Effector memory CD8-positive, alpha-beta T cell (primary cell): ENCODE measurements at regions not wholly inside any gene's neighbourhood (a gene's known extent, or its start where the extent isn't known, plus 50 kb on each side); places are given as distances from the start of the nearest gene placed in this dataset.

ENCODE experiments used
- ATAC-seq: fragments of 150-1000 bp; cut with Tn5 transposase; replicated peaks from 2 replicates; pipeline ENCODE4 v1.10.0; 2021; ENCODE audit warnings: mild to moderate bottlenecking, moderate library complexity
- DNase-seq, 3 experiments: peaks; one replicate each; pipeline ENCODE4 v3.0.0; 2021
- H3K27ac Mint-ChIP-seq, 2 donors: one replicate each; pipeline ENCODE4 v1.8.0; 2022; ENCODE audit warnings: mild to moderate bottlenecking in 2 of 2, mixed read lengths in 2 of 2, moderate library complexity in 2 of 2
- H3K27me3 Mint-ChIP-seq, 2 donors: one replicate each; pipeline ENCODE4 v1.8.0; 2022; ENCODE audit warnings: mixed read lengths in 2 of 2
- H3K36me3 Mint-ChIP-seq: one replicate; pipeline ENCODE4 v1.8.0; 2022; ENCODE audit warnings: mild to moderate bottlenecking, moderate library complexity, mixed read lengths; ENCODE audit not compliant: insufficient read depth
- H3K4me1 Mint-ChIP-seq, 2 donors: one replicate each; pipeline ENCODE4 v1.8.0; 2022; ENCODE audit warnings: low read depth in 2 of 2, mixed read lengths in 2 of 2
- H3K4me3 Mint-ChIP-seq, 2 donors: one replicate each; pipeline ENCODE4 v1.8.0; 2022; ENCODE audit warnings: mild to moderate bottlenecking in 2 of 2, mixed read lengths in 2 of 2, moderate library complexity in 2 of 2
- H3K9me3 Mint-ChIP-seq, 2 donors: one replicate each; pipeline ENCODE4 v1.8.0; 2022; ENCODE audit warnings: mixed read lengths in 2 of 2

DNA sequence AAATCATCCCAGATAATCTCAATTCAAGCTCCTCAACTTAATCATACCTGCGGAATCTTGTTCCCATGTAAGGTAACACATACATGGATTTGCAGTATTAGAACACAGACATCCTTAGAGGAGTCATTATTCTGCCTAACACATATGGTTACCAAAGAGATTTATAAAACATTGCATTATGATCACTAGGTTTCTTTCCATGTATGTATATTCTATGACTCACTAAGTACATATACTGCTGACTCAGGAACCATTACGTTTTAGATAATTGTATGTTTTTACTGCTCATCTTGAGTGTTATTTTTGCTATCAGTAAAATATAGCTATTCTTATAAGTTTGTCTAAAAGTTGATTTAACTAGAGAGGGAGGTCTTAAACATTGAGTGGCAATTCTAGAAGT is 182.9 kb downstream of the SLITRK6 start:
- H3K27ac Mint-ChIP-seq: no peak overlapping the region
- no peaks in the 10 kb centered on the region for H3K27me3 Mint-ChIP-seq
- peaks cover 7% of the 10 kb centered on the region in 2 donors for H3K9me3 Mint-ChIP-seq
- DNase-seq (no peak), ATAC-seq (no peak)
- H3K36me3 Mint-ChIP-seq: no peaks in the 10 kb centered on the region
- H3K4me1 Mint-ChIP-seq: no peaks in the 10 kb centered on the region
- no peak overlapping the region for H3K4me3 Mint-ChIP-seq

DNA sequence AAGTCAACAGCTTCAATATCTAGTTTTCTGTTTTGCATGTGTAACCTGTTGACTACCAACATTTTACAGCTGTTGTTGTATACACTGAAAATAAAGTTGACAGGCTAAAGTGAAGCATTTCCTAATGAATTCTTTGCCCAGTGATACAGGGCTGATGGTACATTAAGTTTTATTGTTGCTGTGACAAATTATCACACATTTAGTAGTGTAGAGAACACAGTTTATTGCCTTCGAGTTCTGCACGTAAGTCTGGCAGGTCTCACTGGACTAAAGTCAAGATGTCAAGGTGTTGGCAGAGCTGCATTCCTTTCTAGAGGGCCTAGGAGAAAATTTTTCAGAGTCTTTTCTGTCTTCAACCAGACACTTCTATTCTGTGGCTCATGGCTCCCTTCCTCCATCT is 184.2 kb downstream of the SLITRK6 start:
- DNase-seq (no peak), ATAC-seq (no peak)
- Mint-ChIP-seq H3K36me3 (no peaks in the 10 kb centered on the region), H3K27ac (no peak overlapping the region), H3K4me3 (no peak overlapping the region), H3K27me3 (no peaks in the 10 kb centered on the region), H3K4me1 (no peaks in the 10 kb centered on the region), H3K9me3 (peaks cover 7% of the 10 kb centered on the region in 2 donors)

DNA sequence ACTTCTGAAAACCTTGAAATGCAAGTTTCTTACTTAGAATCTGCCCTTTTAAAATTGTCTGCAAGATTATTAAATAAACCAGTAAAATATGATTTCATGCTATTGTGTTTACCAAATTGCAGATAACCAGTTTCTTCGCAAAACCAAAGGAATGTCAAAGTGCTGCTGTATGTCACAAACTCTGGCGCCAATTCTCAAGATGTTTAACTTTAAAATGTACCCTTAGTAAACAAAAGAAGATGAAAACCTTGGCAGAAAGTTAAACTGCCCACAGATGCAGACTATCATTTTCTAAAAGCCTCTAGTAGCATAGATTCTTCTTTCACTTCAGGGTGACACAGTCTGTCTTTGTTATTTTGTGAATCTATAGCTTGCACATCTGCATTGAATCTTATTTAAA is 189.2 kb downstream of the SLITRK6 start:
- Mint-ChIP-seq H3K27ac (no peak overlapping the region), H3K36me3 (no peaks in the 10 kb centered on the region), H3K4me1 (no peaks in the 10 kb centered on the region), H3K27me3 (no peaks in the 10 kb centered on the region), H3K9me3 (peaks cover 4 to 12% of the 10 kb centered on the region in 2 donors), H3K4me3 (no peak overlapping the region)
- ATAC-seq (no peak), DNase-seq (no peak)

DNA sequence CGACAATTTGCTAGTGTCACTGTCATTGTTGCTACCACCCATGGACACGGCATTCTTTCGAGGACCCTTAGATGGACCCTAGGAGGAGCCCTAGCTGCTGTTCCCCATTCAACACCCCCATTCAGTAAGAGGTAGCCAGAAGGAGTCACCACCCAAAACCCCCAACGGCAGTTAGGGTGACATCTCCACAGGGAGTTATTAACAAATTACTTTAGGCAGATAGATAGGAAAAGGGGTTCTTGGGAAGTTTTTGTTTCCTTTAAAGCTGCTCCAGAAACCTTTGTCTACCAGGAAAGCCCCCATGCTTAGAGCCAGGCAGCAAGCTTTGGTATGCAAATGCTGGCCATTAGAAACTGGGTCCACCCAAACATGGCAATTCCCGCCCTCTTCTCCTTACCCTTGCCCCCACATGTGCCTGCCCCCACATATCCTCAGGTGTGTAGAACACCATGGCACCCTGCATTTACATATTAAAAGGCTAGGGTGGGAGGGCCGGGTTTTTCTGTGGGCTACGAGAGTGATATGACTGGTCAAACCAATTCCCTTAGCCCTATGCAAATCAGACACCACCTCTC is 190.9 kb downstream of the SLITRK6 start:
- ATAC-seq: no peak
- Mint-ChIP-seq H3K4me1 (no peaks in the 10 kb centered on the region), H3K9me3 (peaks cover 4 to 12% of the 10 kb centered on the region in 2 donors), H3K27me3 (no peaks in the 10 kb centered on the region), H3K27ac (no peak overlapping the region), H3K36me3 (no peaks in the 10 kb centered on the region), H3K4me3 (no peak overlapping the region)
- DNase-seq: no peak

DNA sequence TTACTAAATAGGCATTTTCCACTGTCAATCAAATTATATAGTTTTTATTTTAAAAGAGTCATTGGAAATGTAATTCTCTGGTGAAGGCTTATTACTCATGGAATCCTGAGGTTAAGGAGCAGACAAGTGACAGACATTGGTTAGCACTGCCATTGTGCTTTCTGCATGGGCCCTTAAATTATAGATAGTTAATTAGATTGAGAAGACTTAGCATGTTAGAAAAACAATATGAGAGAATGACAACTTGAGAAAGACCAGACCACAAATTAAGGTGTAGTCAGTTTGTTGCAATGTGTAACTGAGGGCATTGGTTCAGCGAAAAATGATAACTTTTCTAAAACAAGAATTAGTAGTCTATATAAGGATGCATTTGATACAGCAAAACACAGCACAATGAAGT is 195.5 kb downstream of the SLITRK6 start:
- Mint-ChIP-seq H3K36me3 (peaks cover 5% of the 10 kb centered on the region), H3K4me1 (no peaks in the 10 kb centered on the region), H3K9me3 (peaks cover 5 to 12% of the 10 kb centered on the region in 2 donors), H3K27me3 (no peaks in the 10 kb centered on the region), H3K4me3 (no peak overlapping the region), H3K27ac (no peak overlapping the region)
- ATAC-seq (no peak), DNase-seq (no peak)

DNA sequence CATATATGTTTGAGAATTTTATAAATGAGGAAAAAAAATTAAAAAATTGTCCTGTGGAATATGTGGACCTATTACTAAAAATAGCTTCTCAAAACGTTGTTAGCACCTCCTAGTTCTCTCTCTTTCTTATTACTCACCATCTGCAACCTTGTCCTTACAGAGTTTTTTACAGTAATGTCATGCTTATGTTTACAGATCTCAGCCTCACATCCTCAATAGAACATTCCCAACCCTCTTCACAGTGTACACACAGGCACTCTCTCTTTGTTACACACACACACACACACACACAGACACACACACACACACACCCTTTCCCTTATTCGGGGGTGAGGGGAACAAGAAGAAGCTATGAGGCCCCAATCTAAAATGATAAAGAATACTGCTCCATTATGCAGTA is 197.7 kb downstream of the SLITRK6 start:
- peaks cover 5% of the 10 kb centered on the region for H3K36me3 Mint-ChIP-seq
- H3K27ac Mint-ChIP-seq: no peak overlapping the region
- no peak overlapping the region for H3K4me3 Mint-ChIP-seq
- DNase-seq: no peak
- no peak for ATAC-seq
- H3K9me3 Mint-ChIP-seq: peaks cover 3 to 12% of the 10 kb centered on the region in 2 donors
- H3K27me3 Mint-ChIP-seq: no peaks in the 10 kb centered on the region
- no peaks in the 10 kb centered on the region for H3K4me1 Mint-ChIP-seq

DNA sequence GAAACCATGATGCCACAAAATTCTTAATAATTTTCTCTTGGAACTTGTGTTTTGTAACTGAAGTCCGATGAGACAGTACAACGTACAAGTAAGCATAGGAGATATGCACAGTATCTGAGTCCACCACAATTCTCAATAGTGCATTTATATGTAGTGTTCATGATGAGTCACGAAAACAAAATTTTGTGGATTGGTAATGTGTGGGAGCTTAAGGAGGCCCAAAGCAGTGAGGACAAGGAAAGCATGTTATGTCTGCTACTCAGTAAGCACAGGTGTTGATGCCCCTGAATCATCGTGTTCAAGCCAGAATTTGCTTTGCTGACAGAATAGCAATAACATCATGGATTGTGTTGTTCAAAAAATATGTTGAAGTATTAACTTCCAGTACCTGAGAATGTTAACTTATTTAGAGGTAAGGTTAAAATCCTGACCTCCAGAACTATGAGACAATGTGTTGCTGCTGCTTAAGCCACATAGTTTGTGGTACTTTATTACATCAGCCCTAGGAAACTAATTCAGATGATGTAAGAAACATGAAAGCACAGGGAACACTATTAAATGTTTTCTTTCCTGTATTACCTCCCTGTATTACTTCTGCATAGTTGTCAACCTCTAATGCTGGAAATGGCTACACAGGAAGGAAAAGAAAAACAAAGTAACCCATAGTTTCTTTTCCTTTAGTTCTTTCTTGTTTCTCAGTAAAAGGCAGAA is 201.3 kb downstream of the SLITRK6 start:
- H3K27ac Mint-ChIP-seq: no peak overlapping the region
- H3K4me1 Mint-ChIP-seq: no peaks in the 10 kb centered on the region
- no peak for DNase-seq
- H3K4me3 Mint-ChIP-seq: no peak overlapping the region
- no peak for ATAC-seq
- peaks cover 0 to 5% of the 10 kb centered on the region in 2 donors for H3K9me3 Mint-ChIP-seq
- H3K36me3 Mint-ChIP-seq: peaks cover 5% of the 10 kb centered on the region
- H3K27me3 Mint-ChIP-seq: no peaks in the 10 kb centered on the region

DNA sequence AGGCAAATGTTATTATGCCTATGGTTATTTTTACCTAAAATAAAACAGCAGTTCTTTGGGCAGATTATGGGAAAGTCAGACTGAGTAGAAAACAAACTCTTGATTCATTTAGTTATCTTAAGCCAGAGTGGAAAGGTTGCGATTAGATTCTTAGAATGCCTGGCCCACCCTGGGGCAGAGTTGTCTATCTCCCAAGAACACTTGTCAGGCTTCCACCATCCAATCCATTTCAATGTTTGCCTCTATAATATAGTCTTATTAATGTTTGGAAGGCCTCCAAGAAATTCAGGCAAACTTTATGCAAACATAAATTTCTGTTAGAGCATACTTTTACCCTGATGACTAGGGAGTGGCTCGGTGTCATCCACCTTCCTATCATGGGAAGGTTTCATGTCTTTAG is 207.0 kb downstream of the SLITRK6 start:
- no peaks in the 10 kb centered on the region for H3K4me1 Mint-ChIP-seq
- no peaks in the 10 kb centered on the region for H3K27me3 Mint-ChIP-seq
- H3K36me3 Mint-ChIP-seq: no peaks in the 10 kb centered on the region
- no peak overlapping the region for H3K27ac Mint-ChIP-seq
- DNase-seq: no peak
- ATAC-seq: no peak
- H3K9me3 Mint-ChIP-seq: peaks cover 0 to 3% of the 10 kb centered on the region in 2 donors
- H3K4me3 Mint-ChIP-seq: no peak overlapping the region

DNA sequence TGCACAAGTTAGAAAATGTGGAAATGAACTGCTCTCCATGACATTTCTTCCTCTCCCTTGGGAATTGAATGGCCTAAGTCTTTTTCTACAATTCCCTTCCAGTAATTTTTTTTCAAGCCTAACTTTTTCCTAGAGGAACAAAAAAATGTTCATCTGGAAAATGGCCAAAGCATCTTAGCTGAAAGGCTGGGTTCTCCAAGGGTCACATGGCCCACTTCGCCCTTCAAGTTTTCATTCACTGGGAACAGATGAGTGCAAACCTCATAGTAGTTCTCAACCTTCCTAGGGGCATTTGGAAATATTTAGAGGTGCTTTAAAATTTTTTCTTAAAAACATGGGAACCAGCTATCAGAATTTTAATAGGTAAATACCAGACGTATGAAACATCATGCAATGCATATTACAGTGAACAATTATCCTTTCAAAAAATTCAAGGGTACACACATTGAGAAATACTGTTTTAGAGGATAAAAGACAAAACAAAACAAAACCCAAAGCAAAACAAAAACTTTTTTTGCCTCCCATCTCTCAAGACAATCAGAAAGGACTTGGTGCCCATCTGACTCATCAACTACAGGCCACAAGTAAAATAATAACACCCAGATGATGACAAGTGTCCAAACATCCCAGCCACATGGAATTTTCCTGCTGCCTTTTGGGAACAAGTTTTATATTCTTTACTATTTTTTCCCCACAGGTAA is 208.8 kb downstream of the SLITRK6 start:
- ATAC-seq (no peak), DNase-seq (no peak)
- Mint-ChIP-seq H3K36me3 (no peaks in the 10 kb centered on the region), H3K4me3 (no peak overlapping the region), H3K27me3 (no peaks in the 10 kb centered on the region), H3K27ac (no peak overlapping the region), H3K4me1 (no peaks in the 10 kb centered on the region), H3K9me3 (peaks cover 0 to under 1% of the 10 kb centered on the region in 2 donors)

DNA sequence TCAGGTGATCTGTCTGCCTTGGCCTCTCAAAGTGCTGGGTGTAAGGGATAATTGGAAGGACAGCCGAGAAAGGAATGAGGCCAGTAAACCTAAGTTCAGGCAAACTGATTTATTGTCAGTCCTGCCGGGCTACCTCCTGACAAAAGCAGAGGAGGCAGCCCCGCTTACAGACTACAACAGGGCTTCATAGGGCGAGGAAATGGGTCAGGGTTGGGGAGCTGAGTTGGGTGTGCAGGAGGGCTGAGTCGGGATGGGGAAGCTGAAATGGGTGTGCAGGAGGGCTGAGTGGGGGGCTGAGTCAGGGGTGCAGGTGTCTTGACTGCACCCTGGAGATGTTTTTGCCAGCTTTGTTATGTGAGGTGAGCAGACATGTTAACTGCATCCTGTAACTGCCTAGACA is 210.2 kb downstream of the SLITRK6 start:
- ATAC-seq (no peak), DNase-seq (no peak)
- peaks cover 0 to 2% of the 10 kb centered on the region in 2 donors for H3K9me3 Mint-ChIP-seq
- H3K27ac Mint-ChIP-seq: no peak overlapping the region
- no peak overlapping the region for H3K4me3 Mint-ChIP-seq
- H3K4me1 Mint-ChIP-seq: no peaks in the 10 kb centered on the region
- no peaks in the 10 kb centered on the region for H3K27me3 Mint-ChIP-seq
- no peaks in the 10 kb centered on the region for H3K36me3 Mint-ChIP-seq

DNA sequence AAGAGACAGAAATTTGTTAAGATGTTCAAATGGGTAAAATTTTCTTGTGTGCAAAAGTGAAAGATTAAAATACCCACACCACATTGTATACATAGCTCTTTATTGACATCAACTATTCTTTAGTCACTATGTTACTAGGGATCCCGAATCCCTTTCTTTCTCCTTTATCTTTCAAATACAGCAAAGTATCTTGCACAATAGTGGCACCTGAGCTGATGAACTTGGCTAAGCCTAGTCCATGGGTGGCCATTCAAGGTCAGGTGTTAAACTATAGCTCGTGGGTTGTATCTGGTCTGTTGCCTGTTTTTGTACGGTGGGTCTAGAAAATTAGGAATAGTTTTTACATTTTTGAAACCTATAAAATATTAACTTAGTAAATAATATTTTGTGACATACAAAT is 210.9 kb downstream of the SLITRK6 start:
- H3K27ac Mint-ChIP-seq: no peak overlapping the region
- H3K9me3 Mint-ChIP-seq: peaks cover 0 to 2% of the 10 kb centered on the region in 2 donors
- no peaks in the 10 kb centered on the region for H3K27me3 Mint-ChIP-seq
- H3K36me3 Mint-ChIP-seq: no peaks in the 10 kb centered on the region
- ATAC-seq (no peak), DNase-seq (no peak)
- no peaks in the 10 kb centered on the region for H3K4me1 Mint-ChIP-seq
- H3K4me3 Mint-ChIP-seq: no peak overlapping the region

DNA sequence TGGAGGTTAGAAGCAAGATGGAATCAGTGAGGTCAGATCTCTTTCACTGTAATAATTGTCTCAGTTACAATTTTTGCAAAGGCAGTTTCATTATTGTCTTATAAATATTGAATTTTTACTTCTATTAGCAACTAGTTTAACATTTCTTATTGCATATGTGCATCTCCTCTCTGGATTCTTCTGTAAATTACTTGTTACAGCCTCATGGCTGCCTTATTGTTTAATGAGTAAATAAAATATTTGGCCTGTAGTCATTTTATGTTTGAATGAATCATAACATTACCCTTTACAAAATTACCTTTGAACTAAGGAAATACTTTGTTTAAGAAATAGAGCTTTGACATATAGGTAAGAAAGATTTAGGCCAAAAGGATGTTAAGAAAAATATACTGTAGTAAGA is 212.4 kb downstream of the SLITRK6 start:
- DNase-seq: no peak
- no peak for ATAC-seq
- Mint-ChIP-seq H3K4me3 (no peak overlapping the region), H3K27me3 (no peaks in the 10 kb centered on the region), H3K27ac (no peak overlapping the region), H3K4me1 (no peaks in the 10 kb centered on the region), H3K9me3 (peaks cover 0 to 2% of the 10 kb centered on the region in 2 donors), H3K36me3 (no peaks in the 10 kb centered on the region)

DNA sequence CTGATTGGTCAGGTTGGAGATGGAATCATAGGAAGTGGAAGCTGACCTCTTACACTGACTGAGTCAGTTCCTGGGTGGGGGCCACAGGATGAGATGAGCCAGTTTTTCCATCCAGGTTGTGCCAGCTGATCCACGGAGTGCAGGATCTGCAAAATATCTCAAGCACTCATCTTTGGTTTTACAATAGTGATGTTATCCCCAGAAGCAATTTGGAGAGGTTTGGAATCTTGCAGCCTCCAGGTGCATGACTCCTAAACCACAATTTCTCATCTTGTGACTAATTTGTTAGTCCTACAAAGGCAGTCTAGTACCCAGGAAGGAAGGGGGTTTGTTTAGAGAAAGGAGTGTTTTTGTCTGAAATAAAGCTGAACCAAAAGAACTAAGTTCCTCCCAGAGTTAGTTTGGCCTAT is 212.8 kb downstream of the SLITRK6 start:
- DNase-seq (no peak), ATAC-seq (no peak)
- H3K4me1 Mint-ChIP-seq: no peaks in the 10 kb centered on the region
- H3K9me3 Mint-ChIP-seq: peaks cover 0 to 2% of the 10 kb centered on the region in 2 donors
- H3K27me3 Mint-ChIP-seq: no peaks in the 10 kb centered on the region
- no peak overlapping the region for H3K27ac Mint-ChIP-seq
- no peaks in the 10 kb centered on the region for H3K36me3 Mint-ChIP-seq
- no peak overlapping the region for H3K4me3 Mint-ChIP-seq

DNA sequence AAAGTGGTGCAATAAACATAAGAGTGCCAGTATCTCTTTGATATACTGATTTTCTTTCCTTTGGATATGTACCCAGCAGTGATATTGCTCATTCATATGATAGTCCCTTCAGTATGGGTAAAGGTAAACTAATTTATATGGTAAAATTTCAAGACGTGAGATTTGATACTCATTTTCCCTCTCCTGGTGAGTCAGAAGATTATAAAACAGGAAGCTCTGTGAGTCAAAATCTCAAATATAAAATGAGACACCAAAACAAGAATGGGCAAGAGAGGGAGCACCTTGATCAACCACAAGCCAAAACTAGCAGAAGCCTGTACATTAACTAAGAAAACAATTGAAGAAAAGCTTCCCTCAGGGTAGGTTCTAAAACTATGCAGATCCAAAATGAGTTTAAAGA is 216.3 kb downstream of the SLITRK6 start:
- H3K4me1 Mint-ChIP-seq: no peaks in the 10 kb centered on the region
- H3K27me3 Mint-ChIP-seq: no peaks in the 10 kb centered on the region
- DNase-seq (no peak), ATAC-seq (no peak)
- no peaks in the 10 kb centered on the region for H3K36me3 Mint-ChIP-seq
- no peak overlapping the region for H3K27ac Mint-ChIP-seq
- H3K4me3 Mint-ChIP-seq: no peak overlapping the region
- peaks cover 0 to 2% of the 10 kb centered on the region in 2 donors for H3K9me3 Mint-ChIP-seq
